ENCODE measurements at regions not wholly inside any gene's neighbourhood (a gene's known extent, or its start where the extent isn't known, plus 50 kb on each side); places are given as distances from the start of the nearest gene placed in this dataset.

- Histone ChIP-seq H3K27me3 (ENCODE audit: control insufficient read depth, low read length) (no peaks in the 10 kb centered on the region), H3K4me2 (ENCODE audit: low read length) (no peak overlapping the region), H3F3A (ENCODE audit: control insufficient read depth, insufficient read depth) (no peaks in the 10 kb centered on the region), H3K27ac (ENCODE audit: low read depth, low read length) (no peak overlapping the region), H3K36me3 (ENCODE audit: control insufficient read depth, low read length) (no peaks in the 10 kb centered on the region), H3K9me3 (ENCODE audit: control insufficient read depth, insufficient read depth, low read length) (no peaks in the 10 kb centered on the region), H3K4me1 (ENCODE audit: control insufficient read depth, low read length) (no peaks in the 10 kb centered on the region), H4K20me1 (ENCODE audit: control insufficient read depth, insufficient read depth, low read depth, low read length) (no peaks in the 10 kb centered on the region), H3K79me2 (ENCODE audit: control insufficient read depth, low read length) (no peaks in the 10 kb centered on the region), H3K4me3 (ENCODE audit: low read length) (no peak overlapping the region), H3K9me2 (replicated peaks; ENCODE audit: control insufficient read depth, low read length) (no peaks in the 10 kb centered on the region)
- no peak for TF ChIP-seq EZH2phosphoT487 (IDR thresholded peaks at IDR 0.05; ENCODE audit: borderline replicate concordance, low read length)
- TF ChIP-seq, protein P1, sequence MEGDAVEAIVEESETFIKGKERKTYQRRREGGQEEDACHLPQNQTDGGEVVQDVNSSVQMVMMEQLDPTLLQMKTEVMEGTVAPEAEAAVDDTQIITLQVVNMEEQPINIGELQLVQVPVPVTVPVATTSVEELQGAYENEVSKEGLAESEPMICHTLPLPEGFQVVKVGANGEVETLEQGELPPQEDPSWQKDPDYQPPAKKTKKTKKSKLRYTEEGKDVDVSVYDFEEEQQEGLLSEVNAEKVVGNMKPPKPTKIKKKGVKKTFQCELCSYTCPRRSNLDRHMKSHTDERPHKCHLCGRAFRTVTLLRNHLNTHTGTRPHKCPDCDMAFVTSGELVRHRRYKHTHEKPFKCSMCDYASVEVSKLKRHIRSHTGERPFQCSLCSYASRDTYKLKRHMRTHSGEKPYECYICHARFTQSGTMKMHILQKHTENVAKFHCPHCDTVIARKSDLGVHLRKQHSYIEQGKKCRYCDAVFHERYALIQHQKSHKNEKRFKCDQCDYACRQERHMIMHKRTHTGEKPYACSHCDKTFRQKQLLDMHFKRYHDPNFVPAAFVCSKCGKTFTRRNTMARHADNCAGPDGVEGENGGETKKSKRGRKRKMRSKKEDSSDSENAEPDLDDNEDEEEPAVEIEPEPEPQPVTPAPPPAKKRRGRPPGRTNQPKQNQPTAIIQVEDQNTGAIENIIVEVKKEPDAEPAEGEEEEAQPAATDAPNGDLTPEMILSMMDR (IDR thresholded peaks at IDR 0.05; ENCODE audit: low read depth, low read length, poor library complexity, severe bottlenecking) = no peak
These were observed 805.8 kb downstream of the ADGRL2 start for GRCh38 chr1:82606546-82606945.

DNA sequence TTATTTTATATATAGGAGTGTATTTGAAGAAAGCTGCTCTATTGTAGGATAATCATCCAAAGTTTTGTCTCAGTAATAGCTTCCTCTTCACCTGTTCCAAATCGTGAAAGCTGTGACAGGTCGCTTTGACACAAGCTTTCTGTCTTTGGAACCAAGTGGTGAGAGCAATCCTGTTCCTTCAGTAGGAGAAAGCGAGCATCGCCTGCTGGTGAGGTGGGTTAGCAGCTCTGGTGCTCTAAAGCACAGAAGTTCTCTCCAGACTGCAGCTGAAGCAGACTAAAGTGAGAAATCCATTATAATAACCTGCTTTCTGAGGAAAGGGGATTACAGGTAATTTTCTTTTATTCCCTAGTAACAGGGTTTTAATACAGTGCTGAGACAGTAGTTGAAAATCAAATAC, 803.8 kb downstream of the ADGRL2 start:
- no peak overlapping the region for H3K27ac ChIP-seq (ENCODE audit: low read depth, low read length)
- no peaks in the 10 kb centered on the region for H3K9me3 ChIP-seq (ENCODE audit: control insufficient read depth, insufficient read depth, low read length)
- no peaks in the 10 kb centered on the region for H3K4me1 ChIP-seq (ENCODE audit: control insufficient read depth, low read length)
- H3K9me2 ChIP-seq (replicated peaks; ENCODE audit: control insufficient read depth, low read length) = no peaks in the 10 kb centered on the region
- H3K4me3 ChIP-seq (ENCODE audit: low read length) = no peak overlapping the region
- H3K27me3 ChIP-seq (ENCODE audit: control insufficient read depth, low read length) = no peaks in the 10 kb centered on the region
- TF ChIP-seq, protein P1 (IDR thresholded peaks at IDR 0.05; ENCODE audit: low read depth, low read length, poor library complexity, severe bottlenecking) = no peak
- no peak for TF ChIP-seq EZH2phosphoT487 (IDR thresholded peaks at IDR 0.05; ENCODE audit: borderline replicate concordance, low read length)
- no peak overlapping the region for H3K4me2 ChIP-seq (ENCODE audit: low read length)
- no peaks in the 10 kb centered on the region for H3K79me2 ChIP-seq (ENCODE audit: control insufficient read depth, low read length)
- no peaks in the 10 kb centered on the region for H3F3A ChIP-seq (ENCODE audit: control insufficient read depth, insufficient read depth)
- no peaks in the 10 kb centered on the region for H3K36me3 ChIP-seq (ENCODE audit: control insufficient read depth, low read length)
- H4K20me1 ChIP-seq (ENCODE audit: control insufficient read depth, insufficient read depth, low read depth, low read length) = no peaks in the 10 kb centered on the region

- H3K9me2 ChIP-seq (replicated peaks; ENCODE audit: control insufficient read depth, low read length) = no peaks in the 10 kb centered on the region
- TF ChIP-seq, protein P1 (IDR thresholded peaks at IDR 0.05; ENCODE audit: low read depth, low read length, poor library complexity, severe bottlenecking) = no peak
- TF ChIP-seq EZH2phosphoT487 (IDR thresholded peaks at IDR 0.05; ENCODE audit: borderline replicate concordance, low read length) = no peak
- H3K4me2 ChIP-seq (ENCODE audit: low read length) = no peak overlapping the region
- no peak overlapping the region for H3K4me3 ChIP-seq (ENCODE audit: low read length)
- no peaks in the 10 kb centered on the region for H3K9me3 ChIP-seq (ENCODE audit: control insufficient read depth, insufficient read depth, low read length)
- no peaks in the 10 kb centered on the region for H3K4me1 ChIP-seq (ENCODE audit: control insufficient read depth, low read length)
- no peaks in the 10 kb centered on the region for H3F3A ChIP-seq (ENCODE audit: control insufficient read depth, insufficient read depth)
- no peaks in the 10 kb centered on the region for H3K79me2 ChIP-seq (ENCODE audit: control insufficient read depth, low read length)
- no peak overlapping the region for H3K27ac ChIP-seq (ENCODE audit: low read depth, low read length)
- H3K36me3 ChIP-seq (ENCODE audit: control insufficient read depth, low read length) = no peaks in the 10 kb centered on the region
- no peaks in the 10 kb centered on the region for H4K20me1 ChIP-seq (ENCODE audit: control insufficient read depth, insufficient read depth, low read depth, low read length)
- H3K27me3 ChIP-seq (ENCODE audit: control insufficient read depth, low read length) = no peaks in the 10 kb centered on the region
These were observed 799.6 kb downstream of the ADGRL2 start for GRCh38 chr1:82600314-82600713.

- H3K4me2 ChIP-seq (ENCODE audit: low read length) = no peak overlapping the region
- no peaks in the 10 kb centered on the region for H3K79me2 ChIP-seq (ENCODE audit: control insufficient read depth, low read length)
These were observed 798.1 kb downstream of the ADGRL2 start for GRCh38 chr1:82598812-82599211.

More at GRCh38 chr1:82598812-82599211, 798.1 kb downstream of the ADGRL2 start:
- no peaks in the 10 kb centered on the region for H4K20me1 ChIP-seq (ENCODE audit: control insufficient read depth, insufficient read depth, low read depth, low read length)
- H3K4me1 ChIP-seq (ENCODE audit: control insufficient read depth, low read length) = no peaks in the 10 kb centered on the region
- TF ChIP-seq, protein P1 (IDR thresholded peaks at IDR 0.05; ENCODE audit: low read depth, low read length, poor library complexity, severe bottlenecking) = no peak
- no peak for TF ChIP-seq EZH2phosphoT487 (IDR thresholded peaks at IDR 0.05; ENCODE audit: borderline replicate concordance, low read length)
- no peak overlapping the region for H3K27ac ChIP-seq (ENCODE audit: low read depth, low read length)
- H3K27me3 ChIP-seq (ENCODE audit: control insufficient read depth, low read length) = no peaks in the 10 kb centered on the region
- no peaks in the 10 kb centered on the region for H3F3A ChIP-seq (ENCODE audit: control insufficient read depth, insufficient read depth)
- no peak overlapping the region for H3K4me3 ChIP-seq (ENCODE audit: low read length)
- no peaks in the 10 kb centered on the region for H3K9me3 ChIP-seq (ENCODE audit: control insufficient read depth, insufficient read depth, low read length)
- no peaks in the 10 kb centered on the region for H3K36me3 ChIP-seq (ENCODE audit: control insufficient read depth, low read length)
- no peaks in the 10 kb centered on the region for H3K9me2 ChIP-seq (replicated peaks; ENCODE audit: control insufficient read depth, low read length)
